ENCODE measurements at regions not wholly inside any gene's neighbourhood (a gene's known extent, or its start where the extent isn't known, plus 50 kb on each side); places are given as distances from the start of the nearest gene placed in this dataset.

DNA sequence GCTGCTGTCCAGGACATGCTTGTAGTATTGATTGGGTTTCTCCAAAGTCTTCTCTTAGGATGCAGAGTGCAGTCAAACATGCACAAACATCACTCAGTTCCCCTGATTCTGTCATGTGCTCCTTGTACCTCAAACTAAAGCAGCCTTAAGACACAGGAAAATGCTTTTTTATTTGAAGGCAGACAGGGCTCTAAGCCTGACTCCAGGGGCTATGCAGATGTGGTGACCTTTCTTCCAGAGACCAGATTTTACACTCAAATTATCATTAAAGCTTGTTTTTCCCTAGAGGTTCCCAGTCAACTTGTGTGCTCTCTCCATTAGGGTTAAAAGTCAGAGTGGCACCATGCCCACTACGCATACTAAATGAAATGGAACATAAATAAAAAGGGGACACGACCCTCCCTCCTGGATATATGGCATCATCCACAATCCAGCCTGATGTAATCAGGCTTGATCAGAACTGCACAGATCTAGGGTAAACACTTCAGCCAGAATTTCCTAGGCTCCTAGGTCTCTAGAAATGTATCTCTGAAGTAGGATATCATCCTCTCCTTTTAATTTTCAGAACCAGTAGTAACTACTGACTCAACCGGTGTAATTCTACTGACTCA lies 771.1 kb downstream of the NR2F1-AS1 start:
- H3K4me3 ChIP-seq = no peak overlapping the region
- DNase-seq (no peak), ATAC-seq (no peak)
- no peaks in the 10 kb centered on the region for H3K4me1 ChIP-seq (ENCODE audit: low read depth)
- intact Hi-C loops (cut with DNase I, micrococcal nuclease) = no loop called here
- no peaks in the 10 kb centered on the region for H3K9me3 ChIP-seq
- no peak for TF ChIP-seq CTCF (IDR thresholded peaks at IDR 0.05)
- no peaks in the 10 kb centered on the region for H3K36me3 ChIP-seq (ENCODE audit: low read depth)

GRCh38 chr5:92808474-92808873 lies 772.5 kb downstream of the NR2F1-AS1 start:
- Histone ChIP-seq H3K9me3 (no peaks in the 10 kb centered on the region), H3K36me3 (ENCODE audit: low read depth) (no peaks in the 10 kb centered on the region), H3K4me3 (no peak overlapping the region), H3K4me1 (ENCODE audit: low read depth) (no peaks in the 10 kb centered on the region)
- no peak for DNase-seq
- TF ChIP-seq CTCF (IDR thresholded peaks at IDR 0.05) = no peak
- ATAC-seq = no peak
- intact Hi-C loops (cut with DNase I, micrococcal nuclease) = no loop called here

DNA sequence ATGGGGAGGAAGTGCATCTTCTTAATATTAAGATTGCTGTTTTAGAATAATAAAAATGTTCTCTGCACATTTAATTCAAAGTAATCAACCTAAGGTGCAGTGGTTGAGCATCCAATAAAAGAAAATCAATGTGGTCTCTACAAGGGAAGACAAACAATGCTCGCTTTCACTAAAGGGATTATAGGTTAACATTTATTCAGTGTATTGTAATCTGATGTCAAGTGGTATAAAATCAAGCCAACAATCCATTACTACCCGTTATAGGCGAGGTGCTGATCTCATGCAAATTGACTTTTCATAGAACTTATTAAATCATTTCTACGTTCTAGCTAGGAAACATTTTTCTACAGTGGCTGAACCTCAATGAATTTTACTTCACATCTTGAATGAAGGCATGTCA lies 773.9 kb downstream of the NR2F1-AS1 start:
- Histone ChIP-seq H3K9me3 (no peaks in the 10 kb centered on the region), H3K4me1 (ENCODE audit: low read depth) (no peaks in the 10 kb centered on the region), H3K36me3 (ENCODE audit: low read depth) (no peaks in the 10 kb centered on the region), H3K4me3 (no peak overlapping the region)
- ATAC-seq (no peak), DNase-seq (no peak)
- intact Hi-C loops (cut with DNase I, micrococcal nuclease) = no loop called here
- no peak for TF ChIP-seq CTCF (IDR thresholded peaks at IDR 0.05)

DNA sequence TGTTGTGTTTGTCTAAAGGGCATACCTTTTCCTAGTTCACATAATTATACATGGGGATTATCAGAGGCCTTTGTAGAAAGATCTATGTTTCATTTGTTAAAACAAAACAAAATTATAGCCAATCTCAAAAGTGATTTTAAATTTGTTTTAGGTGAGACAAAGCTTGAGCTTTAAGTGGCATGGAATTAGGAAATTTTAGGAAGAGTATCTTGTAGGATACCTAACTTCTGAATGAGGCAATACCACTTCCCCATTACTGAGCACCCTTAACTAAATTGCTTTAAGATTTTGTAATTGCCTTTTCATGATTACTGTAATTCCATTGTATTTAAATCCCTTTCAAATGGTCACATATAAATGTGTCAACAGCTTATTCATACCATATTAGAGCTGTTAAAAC lies 775.6 kb downstream of the NR2F1-AS1 start:
- no peak for TF ChIP-seq CTCF (IDR thresholded peaks at IDR 0.05)
- no peaks in the 10 kb centered on the region for H3K36me3 ChIP-seq (ENCODE audit: low read depth)
- no peak overlapping the region for H3K4me3 ChIP-seq
- intact Hi-C loops (cut with DNase I, micrococcal nuclease) = no loop called here
- no peaks in the 10 kb centered on the region for H3K9me3 ChIP-seq
- H3K4me1 ChIP-seq (ENCODE audit: low read depth) = no peaks in the 10 kb centered on the region
- ATAC-seq (no peak), DNase-seq (no peak)

- Histone ChIP-seq H3K4me3 (no peak overlapping the region), H3K36me3 (ENCODE audit: low read depth) (no peaks in the 10 kb centered on the region), H3K4me1 (ENCODE audit: low read depth) (no peaks in the 10 kb centered on the region), H3K9me3 (no peaks in the 10 kb centered on the region)
- intact Hi-C loops (cut with DNase I, micrococcal nuclease) = no loop called here
- no peak for TF ChIP-seq CTCF (IDR thresholded peaks at IDR 0.05)
- no peak for ATAC-seq
- no peak for DNase-seq
Measured at GRCh38 chr5:92801911-92802310, 779.1 kb downstream of the NR2F1-AS1 start.

- H3K9me3 ChIP-seq = peaks cover 5% of the 10 kb centered on the region
- no peak for TF ChIP-seq CTCF (IDR thresholded peaks at IDR 0.05)
- no peak overlapping the region for H3K4me3 ChIP-seq
- no peaks in the 10 kb centered on the region for H3K4me1 ChIP-seq (ENCODE audit: low read depth)
- ATAC-seq = no peak
- intact Hi-C loops (cut with DNase I, micrococcal nuclease) = no loop called here
- no peak for DNase-seq
- H3K36me3 ChIP-seq (ENCODE audit: low read depth) = no peaks in the 10 kb centered on the region
Measured at GRCh38 chr5:92800365-92800764, 780.7 kb downstream of the NR2F1-AS1 start.

Data from mucosa of descending colon (tissue), 3 donors.